Panc1 (cell line): ENCODE measurements at regions not wholly inside any gene's neighbourhood (a gene's known extent, or its start where the extent isn't known, plus 50 kb on each side); places are given as distances from the start of the nearest gene placed in this dataset.

Source experiments
- CTCF ChIP-seq: fragments of 450-650 bp; IDR thresholded peaks from 2 replicates; pipeline ENCODE4 v1.5.1; 2017; ENCODE audit warnings: mild to moderate bottlenecking
- POLR2AphosphoS5 ChIP-seq: IDR thresholded peaks from 2 replicates; pipeline ENCODE4 v1.6.1; 2012; ENCODE audit warnings: mild to moderate bottlenecking, low read depth, low read length, moderate library complexity
- REST ChIP-seq, 2 experiments: IDR thresholded peaks; 2 replicates each; pipeline ENCODE4 v1.6.1; 2011 to 2012; ENCODE audit warnings: low read depth in 2 of 2, control low read depth in 1 of 2, low read length in 1 of 2, mild to moderate bottlenecking in 1 of 2, moderate library complexity in 1 of 2; ENCODE audit not compliant: insufficient read depth in 1 of 2
- SIN3A ChIP-seq: IDR thresholded peaks from 2 replicates; pipeline ENCODE4 v1.6.1; 2012; ENCODE audit warnings: low read depth, mild to moderate bottlenecking, low read length, moderate library complexity, borderline replicate concordance; ENCODE audit not compliant: insufficient read depth

GRCh38 chr3:144791034-144791433, 819.4 kb downstream of the DIPK2A start:
- no peak for TF ChIP-seq CTCF
- TF ChIP-seq SIN3A: no peak
- no peak for TF ChIP-seq POLR2AphosphoS5
- TF ChIP-seq REST (IDR thresholded peaks at IDR 0.05; ENCODE audit: insufficient read depth in 1 of 2, low read depth in 2 of 2, low read length in 1 of 2): no peak
